Epithelial cell of prostate (primary cell): ENCODE measurements at regions not wholly inside any gene's neighbourhood (a gene's known extent, or its start where the extent isn't known, plus 50 kb on each side); places are given as distances from the start of the nearest gene placed in this dataset.

Experiments used
- DNase-seq: peaks from one replicate; pipeline ENCODE4 v3.0.0-alpha.2; 2011; ENCODE audit warnings: low read depth, low spot score
- H3K27ac ChIP-seq: fragments of 450-650 bp; 2 replicates; pipeline ENCODE4 v1.5.1; 2017; ENCODE audit warnings: mild to moderate bottlenecking

DNA sequence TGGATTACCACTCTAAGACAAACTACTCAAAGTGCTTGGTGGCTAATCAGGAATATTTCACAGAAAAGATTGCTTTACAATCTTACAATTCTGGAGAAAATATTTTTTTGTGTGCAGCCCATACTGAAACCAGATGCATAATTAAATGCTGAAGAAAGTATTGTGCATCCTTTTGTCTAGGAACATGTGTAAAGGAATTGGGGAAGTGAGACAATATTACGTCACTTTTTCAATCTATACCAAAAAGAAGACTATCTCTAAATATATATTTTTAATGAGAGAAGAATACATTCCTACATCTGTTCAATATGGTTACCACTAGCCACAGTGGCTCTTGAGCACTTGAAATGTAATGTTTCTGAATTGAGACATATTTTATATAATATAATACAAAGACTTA lies 992.5 kb upstream of the ADGRB3 start:
- no peak for DNase-seq
- H3K27ac ChIP-seq, result no peak overlapping the region

DNA sequence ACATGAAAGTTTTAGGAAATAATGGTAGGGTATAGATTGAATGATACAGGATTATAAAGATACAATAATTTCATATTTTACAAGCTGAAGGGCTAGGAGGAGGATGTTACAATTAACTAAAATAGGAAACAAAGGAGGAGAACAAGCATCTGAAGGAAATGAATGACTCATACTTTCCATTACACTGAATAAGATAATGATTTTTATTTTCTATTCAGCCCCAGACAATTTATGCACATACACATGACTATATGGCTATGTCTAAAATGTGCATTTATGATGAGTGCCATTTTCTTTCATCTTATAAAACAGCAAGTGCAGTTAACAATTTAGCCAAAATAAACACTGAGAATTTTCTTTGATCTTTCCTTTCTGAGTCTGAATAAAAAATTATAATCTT lies 994.6 kb upstream of the ADGRB3 start:
- no peak for DNase-seq
- no peak overlapping the region for H3K27ac ChIP-seq

DNA sequence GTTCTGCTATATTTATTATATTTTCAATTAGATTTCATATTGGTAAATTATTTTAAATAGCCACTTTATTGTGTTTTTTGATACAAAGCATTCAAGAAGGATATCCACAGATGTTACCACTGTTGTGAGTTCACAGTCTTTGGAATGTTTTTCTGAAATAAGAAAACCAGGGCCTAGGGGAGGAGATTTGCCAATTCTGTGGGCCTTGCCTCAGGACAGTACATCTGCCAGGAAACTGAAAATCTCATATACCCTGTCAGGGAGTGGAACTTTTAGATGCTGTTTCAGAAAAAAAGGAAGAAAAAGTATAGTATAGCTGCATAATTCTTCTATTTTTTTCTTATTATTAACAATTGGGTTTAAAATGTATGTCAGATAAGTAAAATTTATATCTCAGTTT lies 995.9 kb upstream of the ADGRB3 start:
- H3K27ac ChIP-seq, result no peak overlapping the region
- DNase-seq, result no peak

DNA sequence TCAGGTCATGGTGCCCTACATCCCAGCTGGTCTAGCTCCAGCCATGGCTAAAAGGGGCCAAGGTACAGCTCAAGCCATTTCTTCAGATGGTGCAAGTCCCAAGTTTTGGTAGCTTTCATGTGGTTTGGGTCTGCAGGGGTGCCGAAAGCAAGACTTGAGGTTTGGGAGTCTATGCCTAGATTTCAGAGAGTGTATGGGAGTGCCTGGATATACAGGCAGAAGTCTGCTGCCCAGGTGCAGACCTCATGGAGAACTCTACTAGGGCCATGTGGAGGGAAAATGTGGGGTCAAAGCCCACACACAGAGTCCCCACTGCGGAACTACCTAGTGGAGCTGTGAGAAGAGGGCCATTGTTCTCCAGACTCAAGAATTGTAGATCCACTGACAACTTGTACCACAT lies 1000.9 kb upstream of the ADGRB3 start:
- H3K27ac ChIP-seq, result no peak overlapping the region
- DNase-seq, result no peak

DNA sequence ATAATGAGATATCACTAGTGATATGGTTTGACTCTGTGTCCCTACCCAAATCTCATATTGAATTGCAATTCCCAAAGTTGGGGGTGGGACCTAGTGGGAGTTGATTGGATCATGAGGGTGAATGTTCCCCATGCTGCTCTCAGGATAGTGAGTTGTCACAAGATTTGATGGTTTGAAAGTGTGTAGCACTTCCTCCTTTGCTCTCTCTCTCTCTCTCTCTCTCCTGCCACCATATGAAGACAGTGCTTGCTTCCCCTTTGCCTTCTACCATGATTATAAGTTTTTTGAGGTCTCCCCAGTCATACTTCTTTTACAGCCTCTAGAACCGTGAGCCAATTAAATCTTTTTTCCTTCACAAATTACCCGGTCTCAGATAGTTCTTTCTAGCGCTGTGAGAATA lies 1002.0 kb upstream of the ADGRB3 start:
- no peak overlapping the region for H3K27ac ChIP-seq
- no peak for DNase-seq

DNA sequence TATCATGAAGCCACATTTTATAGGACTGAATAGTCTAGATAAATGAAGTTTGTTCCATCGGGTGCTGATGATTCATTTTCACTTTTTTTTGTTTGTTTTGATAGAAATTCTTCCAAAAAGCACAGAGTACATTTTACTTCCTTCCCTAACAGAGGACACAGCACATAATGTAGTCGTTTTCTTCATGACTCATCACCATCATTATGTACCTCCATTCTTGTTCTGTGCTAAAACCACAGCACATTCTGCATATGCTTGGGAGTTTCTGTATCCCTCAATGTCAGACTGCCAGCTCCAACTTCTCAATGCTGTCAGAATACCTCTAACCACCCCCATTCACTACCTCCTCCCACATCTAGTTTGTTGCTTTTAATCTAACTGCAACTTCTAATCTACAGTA lies 1004.9 kb upstream of the ADGRB3 start:
- DNase-seq, result no peak

DNA sequence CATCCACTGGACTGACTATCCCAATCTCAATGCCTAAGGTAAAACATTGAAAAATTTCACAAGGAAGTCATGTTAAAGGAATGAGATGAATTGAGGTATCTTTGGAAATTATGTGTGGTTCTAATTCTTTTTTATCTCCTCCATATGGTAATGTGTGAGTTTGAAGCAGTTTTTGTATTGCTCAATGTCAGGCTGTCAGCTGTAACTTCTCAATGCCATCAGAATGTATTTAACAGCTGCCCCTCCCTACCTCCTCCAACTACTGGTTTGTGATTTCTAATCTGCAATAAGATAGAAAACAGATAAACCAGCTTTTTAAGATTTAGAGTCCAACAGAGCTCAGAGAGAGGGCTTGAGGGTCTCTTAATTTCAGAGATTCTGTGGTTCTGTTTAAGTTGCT lies 1005.8 kb upstream of the ADGRB3 start:
- DNase-seq, result no peak

More for the DNA sequence above, 1004.9 kb upstream of the ADGRB3 start:
- no peak overlapping the region for H3K27ac ChIP-seq

DNA sequence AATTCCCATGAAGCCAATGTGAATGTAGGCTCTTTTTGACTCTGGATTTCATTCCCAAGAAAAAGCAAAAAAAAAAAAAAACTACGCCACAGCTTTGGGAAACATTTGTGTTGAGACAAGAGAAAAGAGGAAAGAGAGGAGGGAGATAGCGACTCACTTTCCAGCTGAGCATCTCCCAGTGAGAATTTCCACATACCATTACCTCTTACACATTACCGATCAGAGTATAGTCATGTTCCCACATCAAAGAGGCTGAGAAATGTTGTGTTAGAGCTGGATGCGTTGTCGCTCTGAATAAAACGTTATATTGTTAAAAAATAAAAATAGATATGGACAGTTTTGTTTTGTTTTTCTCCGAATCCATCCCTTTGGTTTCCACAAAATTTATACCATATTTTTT lies 1019.3 kb upstream of the ADGRB3 start:
- H3K27ac ChIP-seq, result no peak overlapping the region
- no peak for DNase-seq

More for the DNA sequence above, 1005.8 kb upstream of the ADGRB3 start:
- no peak overlapping the region for H3K27ac ChIP-seq

DNA sequence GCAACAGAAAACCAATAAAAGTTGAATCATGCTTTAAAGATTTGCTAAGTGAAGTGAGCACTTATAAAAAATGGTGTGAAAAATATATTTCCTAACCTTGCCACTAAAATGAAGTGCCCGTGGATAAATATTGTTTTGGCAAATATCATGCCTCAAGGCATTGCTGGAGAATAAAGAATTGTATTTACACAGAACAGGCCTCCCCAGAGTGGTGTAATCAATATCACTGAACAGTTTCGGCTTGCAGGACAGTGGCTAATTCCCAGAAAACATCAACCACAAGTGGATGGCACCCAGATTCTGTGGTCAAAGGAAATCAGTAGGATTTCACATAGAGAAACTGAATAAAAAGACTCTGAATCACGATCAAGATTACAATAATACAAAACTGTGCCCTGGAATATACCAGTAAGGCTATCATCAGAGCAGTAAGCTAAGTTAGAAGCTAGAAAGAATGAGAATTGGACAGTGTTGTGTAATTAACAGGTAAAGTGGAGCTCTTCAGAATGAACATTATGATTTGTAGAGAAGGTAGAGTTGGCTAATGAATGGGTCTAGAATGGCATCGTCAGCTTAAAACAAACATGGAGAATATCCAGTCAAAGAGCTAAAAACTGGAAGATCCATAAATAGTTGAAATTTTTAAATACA lies 1026.9 kb upstream of the ADGRB3 start:
- no peak for DNase-seq
- no peak overlapping the region for H3K27ac ChIP-seq

DNA sequence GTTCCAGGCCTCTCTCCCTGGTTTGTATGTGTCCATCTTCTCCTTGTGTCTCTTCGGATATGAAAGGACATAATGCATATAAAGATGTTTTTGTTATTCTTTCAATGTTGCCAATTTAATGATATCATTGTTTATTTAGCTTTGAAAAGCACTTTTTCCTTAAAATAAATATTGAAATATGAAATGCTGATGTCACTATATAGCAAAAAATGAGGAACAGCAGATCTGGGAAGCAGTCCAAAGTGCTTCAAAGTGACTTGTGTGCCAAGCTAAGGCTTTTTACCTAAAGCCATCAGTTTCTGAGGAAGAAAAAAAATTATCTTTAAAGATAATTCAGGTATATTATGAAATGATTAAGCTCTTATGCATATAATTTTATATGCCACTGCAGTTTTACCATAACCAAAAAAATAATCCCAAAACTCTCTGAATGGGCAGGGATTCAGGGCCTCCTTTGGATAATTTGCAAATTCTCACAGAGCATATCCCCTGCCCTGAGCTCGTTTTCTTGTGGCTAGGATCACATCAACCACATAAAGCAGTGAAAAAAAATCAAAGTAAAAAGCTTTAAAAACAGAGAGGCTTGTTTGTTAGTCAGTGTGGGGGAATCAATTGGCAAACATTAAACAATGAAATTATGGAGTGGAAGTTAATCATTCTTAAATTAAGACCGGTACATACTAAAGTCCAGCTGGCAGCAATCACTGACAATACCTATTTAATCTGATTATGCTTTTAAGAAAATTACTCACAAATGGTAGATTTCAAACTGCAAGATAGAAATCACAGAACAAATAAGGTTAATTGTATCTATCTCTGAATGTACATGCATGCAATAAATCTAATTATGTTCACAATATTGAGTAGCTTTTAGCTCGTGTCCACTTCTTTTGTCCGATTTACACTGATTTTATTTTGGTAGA lies 1027.9 kb upstream of the ADGRB3 start:
- DNase-seq, result no peak
- no peak overlapping the region for H3K27ac ChIP-seq

DNA sequence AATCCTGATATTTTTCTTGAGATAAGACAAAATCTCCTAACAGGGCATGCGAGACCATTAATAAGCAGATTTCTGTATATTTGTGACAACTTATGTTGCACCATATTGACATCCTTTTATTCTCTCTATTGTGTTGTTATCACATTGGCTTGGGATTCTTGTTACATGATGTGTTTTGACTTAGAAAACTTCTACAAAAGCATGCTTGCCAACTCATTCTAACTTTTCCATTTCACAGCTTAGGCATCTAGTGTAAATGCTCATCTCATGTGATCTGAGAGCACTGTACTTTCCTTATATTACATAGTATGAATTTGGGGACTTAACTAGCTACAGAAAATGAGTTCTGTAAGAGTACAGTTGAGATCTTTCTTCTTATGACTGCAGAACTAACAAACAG lies 1040.7 kb upstream of the ADGRB3 start:
- DNase-seq, result no peak
- H3K27ac ChIP-seq, result no peak overlapping the region

DNA sequence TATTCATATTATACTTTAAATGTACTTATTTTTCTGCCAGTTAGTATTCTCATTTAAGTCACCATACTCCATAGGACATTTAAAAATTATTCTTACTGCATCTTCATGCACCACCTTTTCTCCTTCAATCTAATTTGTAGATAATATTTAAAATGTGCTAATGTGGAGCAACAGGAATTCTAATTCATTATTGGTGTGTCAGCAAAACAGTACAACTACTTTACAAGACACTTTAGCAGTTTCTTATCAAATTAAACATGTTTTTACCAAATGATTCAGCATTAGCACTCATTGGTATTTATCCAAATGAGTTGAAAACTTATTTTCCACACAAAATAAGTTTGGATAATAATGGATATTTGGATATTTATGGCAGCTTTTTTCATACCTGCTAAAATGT lies 1041.8 kb upstream of the ADGRB3 start:
- DNase-seq, result no peak

DNA sequence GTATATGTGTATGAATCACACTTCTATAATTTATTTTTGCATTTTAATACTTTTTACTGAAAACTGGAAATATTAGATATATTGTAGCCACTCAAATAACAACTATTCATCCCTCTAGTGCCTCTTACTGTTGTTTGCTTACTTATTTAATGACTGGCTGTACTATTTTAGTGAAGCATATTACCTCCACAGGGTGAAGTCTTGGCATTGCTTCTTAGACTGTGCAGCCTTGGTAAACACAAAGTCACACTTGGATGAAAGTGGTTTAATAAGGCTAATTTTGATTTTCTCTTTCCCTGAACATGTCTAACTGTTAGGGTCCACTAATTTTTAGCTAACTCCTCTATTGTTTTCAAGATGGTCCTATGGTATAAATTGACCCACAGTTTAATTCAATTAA lies 1043.2 kb upstream of the ADGRB3 start:
- no peak overlapping the region for H3K27ac ChIP-seq
- no peak for DNase-seq

More for the DNA sequence above, 1041.8 kb upstream of the ADGRB3 start:
- H3K27ac ChIP-seq, result no peak overlapping the region

DNA sequence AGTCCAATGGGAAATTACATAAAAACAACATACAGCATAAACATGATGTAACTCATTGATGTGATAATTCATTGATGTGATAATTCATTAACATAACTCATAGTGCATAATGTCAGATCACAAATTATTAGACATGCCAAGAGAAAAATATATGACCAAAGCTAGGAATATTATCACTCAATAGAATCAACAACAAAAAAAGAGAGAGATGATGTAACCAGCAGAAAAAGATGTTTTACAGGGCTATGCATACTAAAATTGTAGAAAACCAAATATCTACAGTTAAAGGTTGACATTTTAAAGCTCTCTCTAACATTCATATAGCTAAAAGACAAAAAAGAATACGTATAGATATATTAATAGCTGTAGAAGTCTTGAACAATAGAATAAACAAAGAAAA lies 1067.2 kb upstream of the ADGRB3 start:
- no peak overlapping the region for H3K27ac ChIP-seq
- no peak for DNase-seq

DNA sequence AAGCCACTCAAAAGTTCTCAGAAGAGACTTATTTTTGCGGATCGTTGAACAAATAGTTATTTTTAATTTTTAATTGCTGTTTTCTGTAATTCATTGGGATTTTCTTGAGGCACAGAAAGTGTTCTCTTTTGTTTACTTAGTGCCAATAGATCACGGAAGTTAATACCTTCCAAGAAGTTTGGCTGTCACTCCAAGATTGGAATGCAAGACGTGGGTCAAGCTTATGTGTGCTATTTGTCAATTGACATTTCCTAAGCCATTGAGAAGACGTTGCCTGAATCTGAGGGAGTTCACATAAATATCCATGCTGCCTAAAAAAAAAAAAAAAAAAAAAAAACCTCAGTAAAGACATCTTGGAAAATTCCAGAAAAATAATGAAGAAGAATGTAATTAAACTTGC lies 1071.4 kb upstream of the ADGRB3 start:
- H3K27ac ChIP-seq, result no peak overlapping the region

DNA sequence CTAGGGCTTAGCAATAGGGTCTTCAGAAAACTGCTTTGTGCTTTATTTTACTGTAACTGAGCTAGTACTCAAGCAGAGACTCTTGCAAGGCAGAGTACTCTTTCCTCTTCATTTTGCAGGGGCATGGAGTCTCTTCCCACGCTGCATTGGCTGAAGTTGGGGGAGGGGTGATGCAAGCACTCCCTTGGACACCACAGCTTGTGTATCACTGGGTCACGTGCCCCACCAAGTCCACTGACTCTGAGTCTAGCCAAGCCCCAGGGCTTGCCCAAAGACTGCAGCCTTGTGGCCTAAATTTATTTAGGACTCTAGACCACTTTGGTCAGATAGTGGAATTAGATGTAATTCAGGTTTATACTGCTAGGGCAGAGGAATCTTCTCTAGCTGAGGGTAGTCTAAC lies 1075.0 kb upstream of the ADGRB3 start:
- no peak for DNase-seq
- no peak overlapping the region for H3K27ac ChIP-seq

More for the DNA sequence above, 1071.4 kb upstream of the ADGRB3 start:
- DNase-seq, result no peak

DNA sequence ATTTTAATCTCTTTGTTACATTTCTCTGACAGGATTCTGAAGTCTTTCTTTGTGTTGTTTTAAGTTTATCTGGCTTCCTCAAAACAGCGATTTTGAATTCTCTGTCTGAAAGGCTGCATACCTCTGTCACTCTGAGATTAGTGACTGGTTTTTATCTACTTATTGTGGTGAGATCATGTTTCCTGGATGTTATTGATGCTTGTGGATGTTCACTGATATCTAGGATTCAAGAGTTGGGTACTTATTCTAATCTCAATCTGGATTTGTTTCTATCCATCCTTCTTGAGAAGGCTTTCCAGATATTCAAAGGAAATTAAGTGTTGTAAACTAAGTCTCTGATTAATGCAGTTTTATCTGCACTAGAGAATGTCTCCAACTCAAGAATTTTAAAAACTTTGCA lies 1076.1 kb upstream of the ADGRB3 start:
- DNase-seq, result no peak
- H3K27ac ChIP-seq, result no peak overlapping the region

DNA sequence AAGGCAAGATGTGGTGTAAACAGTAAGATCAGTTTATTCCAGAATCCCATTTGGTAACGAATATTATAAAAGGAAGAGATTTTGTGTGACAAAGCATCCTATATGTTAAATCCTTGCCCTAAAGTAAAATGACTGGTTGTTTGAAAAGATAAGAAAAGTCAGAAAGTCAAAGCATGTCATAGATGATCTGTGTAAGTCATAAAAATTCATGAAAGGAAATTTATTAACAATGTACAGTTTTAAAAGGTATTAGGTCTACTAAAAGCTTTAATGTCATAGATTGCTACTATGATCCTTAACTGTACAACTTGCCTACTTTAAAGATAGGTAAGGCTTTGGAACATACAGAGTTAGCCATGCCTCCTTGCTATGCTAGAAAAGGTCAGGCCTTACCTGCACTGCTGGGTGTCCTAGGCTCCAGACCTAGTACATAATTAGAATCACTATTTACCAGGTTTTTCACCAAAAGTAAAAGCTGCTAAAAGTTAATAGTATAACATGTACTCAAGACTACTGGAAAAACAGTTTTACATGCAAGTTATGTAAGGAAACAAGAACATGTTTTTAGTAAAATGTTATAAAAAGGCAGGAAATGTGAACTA lies 1090.1 kb upstream of the ADGRB3 start:
- H3K27ac ChIP-seq, result no peak overlapping the region
- no peak for DNase-seq

DNA sequence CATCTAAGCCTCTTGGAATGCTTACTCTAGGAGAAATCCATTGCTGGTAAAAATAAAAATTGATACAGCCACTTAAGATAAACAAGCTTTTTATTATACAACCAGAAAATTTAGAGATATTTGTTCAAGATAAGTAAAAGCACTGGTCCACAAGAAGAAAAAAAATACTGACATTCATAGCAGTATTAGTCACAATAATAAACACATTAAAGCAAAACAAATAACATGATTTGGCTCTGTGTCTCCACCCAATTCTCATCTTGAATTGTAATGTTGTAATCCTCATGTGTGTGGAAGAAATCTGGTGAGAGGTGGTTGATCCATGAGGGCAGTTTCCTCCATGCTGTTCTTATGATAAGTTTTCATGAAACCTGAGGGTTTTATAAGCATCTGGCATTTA lies 1093.5 kb upstream of the ADGRB3 start:
- no peak for DNase-seq
- H3K27ac ChIP-seq, result no peak overlapping the region

DNA sequence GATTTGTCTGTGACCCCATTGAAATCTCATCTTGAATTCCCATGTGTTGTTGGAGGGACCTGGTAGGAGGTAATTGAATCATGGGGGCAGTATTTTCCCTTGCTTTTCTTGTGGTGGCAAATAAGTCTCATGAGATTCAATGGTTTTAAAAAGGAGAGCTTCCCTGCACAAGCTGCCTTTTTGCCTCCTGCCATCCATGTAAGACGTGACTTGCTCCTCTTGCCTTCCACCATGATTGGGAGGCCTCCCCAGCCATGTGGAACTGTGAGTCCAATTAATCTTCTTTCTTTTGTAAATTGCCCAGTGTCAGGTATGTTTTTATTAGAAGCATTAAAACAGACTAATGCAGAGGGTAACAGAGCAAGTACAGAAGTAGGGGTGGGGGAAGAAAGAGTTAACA lies 1097.0 kb upstream of the ADGRB3 start:
- DNase-seq, result no peak
- no peak overlapping the region for H3K27ac ChIP-seq

DNA sequence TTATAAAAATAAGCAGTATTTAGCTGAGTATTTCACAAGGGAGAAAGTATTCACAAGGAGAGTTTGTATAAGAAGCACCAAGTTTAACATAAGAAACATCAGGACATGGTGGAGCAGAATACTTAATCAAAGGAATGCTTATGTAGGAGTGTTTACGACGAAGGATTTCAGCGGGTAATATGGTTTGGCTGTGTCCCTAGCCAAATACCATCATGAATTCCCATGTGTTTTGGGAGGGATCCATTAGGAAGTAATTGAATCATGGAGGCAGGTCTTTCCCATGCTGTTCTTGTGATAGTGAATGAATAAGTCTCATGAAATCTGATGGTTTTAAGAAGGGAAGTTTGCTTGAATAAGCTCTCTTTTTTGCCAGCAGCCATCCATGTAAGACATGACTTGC lies 1099.1 kb upstream of the ADGRB3 start:
- no peak overlapping the region for H3K27ac ChIP-seq
- no peak for DNase-seq
